ENCODE measurements at regions not wholly inside any gene's neighbourhood (a gene's known extent, or its start where the extent isn't known, plus 50 kb on each side); places are given as distances from the start of the nearest gene placed in this dataset.

DNA sequence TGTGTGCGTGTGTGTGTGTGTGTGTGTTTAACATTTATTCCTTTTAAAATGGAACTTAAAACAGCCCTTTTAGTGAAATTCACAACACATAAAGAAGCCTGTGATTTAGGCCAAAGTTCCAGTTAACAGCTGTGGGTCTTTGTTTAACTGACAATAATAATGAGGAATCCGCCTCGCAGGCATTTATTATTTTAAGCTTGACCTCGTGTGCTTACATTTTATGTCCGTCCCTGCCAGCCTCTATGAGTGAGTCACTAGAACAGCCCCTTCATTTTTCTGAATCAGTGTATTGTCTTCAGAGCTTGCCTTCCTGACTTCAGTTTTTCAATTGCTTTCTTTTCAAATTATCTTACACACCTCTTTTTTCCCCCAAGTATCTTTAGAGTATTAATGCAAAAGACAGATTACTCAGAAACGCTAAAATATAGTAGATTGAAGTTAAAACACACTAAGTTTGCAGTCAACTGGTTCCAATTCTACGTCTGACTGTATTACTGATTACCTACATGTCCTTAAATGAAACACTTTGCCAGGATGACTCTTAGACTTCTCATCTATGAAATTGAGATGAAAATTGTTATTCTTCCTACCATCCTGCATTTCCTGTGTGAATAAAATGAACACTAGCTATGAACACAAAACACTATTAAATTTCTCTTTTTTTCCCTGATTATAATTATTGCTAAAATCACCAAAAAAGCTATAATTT, 319.6 kb upstream of the HS3ST1 start:
- TF ChIP-seq, protein P1, sequence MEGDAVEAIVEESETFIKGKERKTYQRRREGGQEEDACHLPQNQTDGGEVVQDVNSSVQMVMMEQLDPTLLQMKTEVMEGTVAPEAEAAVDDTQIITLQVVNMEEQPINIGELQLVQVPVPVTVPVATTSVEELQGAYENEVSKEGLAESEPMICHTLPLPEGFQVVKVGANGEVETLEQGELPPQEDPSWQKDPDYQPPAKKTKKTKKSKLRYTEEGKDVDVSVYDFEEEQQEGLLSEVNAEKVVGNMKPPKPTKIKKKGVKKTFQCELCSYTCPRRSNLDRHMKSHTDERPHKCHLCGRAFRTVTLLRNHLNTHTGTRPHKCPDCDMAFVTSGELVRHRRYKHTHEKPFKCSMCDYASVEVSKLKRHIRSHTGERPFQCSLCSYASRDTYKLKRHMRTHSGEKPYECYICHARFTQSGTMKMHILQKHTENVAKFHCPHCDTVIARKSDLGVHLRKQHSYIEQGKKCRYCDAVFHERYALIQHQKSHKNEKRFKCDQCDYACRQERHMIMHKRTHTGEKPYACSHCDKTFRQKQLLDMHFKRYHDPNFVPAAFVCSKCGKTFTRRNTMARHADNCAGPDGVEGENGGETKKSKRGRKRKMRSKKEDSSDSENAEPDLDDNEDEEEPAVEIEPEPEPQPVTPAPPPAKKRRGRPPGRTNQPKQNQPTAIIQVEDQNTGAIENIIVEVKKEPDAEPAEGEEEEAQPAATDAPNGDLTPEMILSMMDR (conservative IDR thresholded peaks at IDR 0.05; ENCODE audit: low read depth, low read length): no peak
- TF ChIP-seq EZH2 (IDR thresholded peaks at IDR 0.05; ENCODE audit: borderline replicate concordance, low read depth, low read length, poor library complexity, severe bottlenecking): no peak

All from A673 (cell line).